Spleen (tissue), 11 donors: ENCODE measurements at regions not wholly inside any gene's neighbourhood (a gene's known extent, or its start where the extent isn't known, plus 50 kb on each side); places are given as distances from the start of the nearest gene placed in this dataset.

ENCODE experiments used
- DNase-seq: peaks from one replicate; pipeline ENCODE4 v3.0.0-alpha.2; 2020
- H3K27ac ChIP-seq, 8 donors: fragments of 200-600 bp; sonication (generic) in 7 of 8; 1 replicate in 4 of 8; 2 replicates in 4 of 8; pipeline versions ENCODE4 v1.5.0 to v1.8.0; 2016 to 2021; ENCODE audit warnings: inconsistent platforms in 4 of 8, mild to moderate bottlenecking in 4 of 8, moderate library complexity in 1 of 8
- H3K27me3 ChIP-seq, 7 donors: fragments of 200-600 bp; sonication (generic) in 6 of 7; replicated peaks in 1 of 7; 1 replicate in 4 of 7; 2 replicates in 3 of 7; pipeline versions ENCODE4 v1.5.0 to v1.8.0; 2016 to 2021; ENCODE audit warnings: inconsistent platforms in 3 of 7, mild to moderate bottlenecking in 1 of 7
- H3K36me3 ChIP-seq, 6 donors: fragments of 200-600 bp; sonication (generic) in 5 of 6; 1 replicate in 4 of 6; 2 replicates in 2 of 6; pipeline versions ENCODE4 v1.5.0 to v1.8.0; 2016 to 2021; ENCODE audit warnings: inconsistent platforms in 2 of 6
- H3K4me1 ChIP-seq, 6 donors: fragments of 200-600 bp; sonication (generic) in 5 of 6; 1 replicate in 3 of 6; 2 replicates in 3 of 6; pipeline versions ENCODE4 v1.5.0 to v1.8.0; 2016 to 2021; ENCODE audit warnings: inconsistent platforms in 3 of 6
- H3K4me3 ChIP-seq, 8 donors: fragments of 200-600 bp; sonication (generic) in 7 of 8; 1 replicate in 4 of 8; 2 replicates in 4 of 8; pipeline versions ENCODE4 v1.5.0 to v1.8.0; 2016 to 2021; ENCODE audit warnings: inconsistent platforms in 4 of 8, mild to moderate bottlenecking in 4 of 8, moderate library complexity in 2 of 8
- H3K9me3 ChIP-seq, 8 donors: fragments of 200-600 bp; sonication (generic) in 7 of 8; 1 replicate in 4 of 8; 2 replicates in 4 of 8; pipeline versions ENCODE4 v1.5.0 to v1.8.0; 2016 to 2021; ENCODE audit warnings: inconsistent platforms in 4 of 8
- POLR2A ChIP-seq, 3 donors: fragments of 450-650 bp; IDR thresholded peaks; one replicate each; pipeline ENCODE4 v1.5.1; 2017; ENCODE audit warnings: antibody characterized with exemption in 3 of 3, mild to moderate bottlenecking in 1 of 3
- POLR2AphosphoS5 ChIP-seq, 3 donors: sonication (generic); formaldehyde crosslinking; IDR thresholded peaks; one replicate each; pipeline ENCODE4 v1.5.1; 2017; ENCODE audit warnings: antibody characterized with exemption in 3 of 3
- WGBS, 5 donors: extraction: QIAGEN DNeasy Blood & Tissue Kit in 3 of 5; methylation state at CpG; one replicate each; pipeline versions ENCODE4 v1.1.5 to v1.1.7; 2013 to 2018; 5-methylcytosine and 5-hydroxymethylcytosine counted together
- intact Hi-C: fragments of 100-400 bp; cut with DNase I; formaldehyde crosslinking; loops from one replicate; pipeline ENCODE4 v1.15.0; 2023; ENCODE audit warnings: low total_unique reads
- TF ChIP-seq, protein P1 (sequence below), 11 experiments: fragments of 200-600 bp in 7 of 11; fragments of 450-650 bp in 4 of 11; sonication (generic) in 4 of 11; IDR thresholded peaks in 8 of 11; conservative IDR thresholded peaks in 3 of 11; 1 replicate in 7 of 11; 2 replicates in 4 of 11; pipeline versions ENCODE4 v1.4.0 to v1.8.0; 2016 to 2021; ENCODE audit warnings: antibody characterized with exemption in 11 of 11, inconsistent platforms in 4 of 11, mild to moderate bottlenecking in 1 of 11
- donor health status: healthy with polysubstance abuse.
- donor health status: DM: no; HTN: no; CAD: no; lungs with moderate emphysema.
- donor health status: DM: no; HTN: no; CAD: no.
- donor health status: Bipolar disorder and iron deficiency.
- donor health status: healthy.
- donor health status: DM: no; HTN: no; CAD: no.
- donor health status: DM: yes; HTN: yes; CAD: no.

DNA sequence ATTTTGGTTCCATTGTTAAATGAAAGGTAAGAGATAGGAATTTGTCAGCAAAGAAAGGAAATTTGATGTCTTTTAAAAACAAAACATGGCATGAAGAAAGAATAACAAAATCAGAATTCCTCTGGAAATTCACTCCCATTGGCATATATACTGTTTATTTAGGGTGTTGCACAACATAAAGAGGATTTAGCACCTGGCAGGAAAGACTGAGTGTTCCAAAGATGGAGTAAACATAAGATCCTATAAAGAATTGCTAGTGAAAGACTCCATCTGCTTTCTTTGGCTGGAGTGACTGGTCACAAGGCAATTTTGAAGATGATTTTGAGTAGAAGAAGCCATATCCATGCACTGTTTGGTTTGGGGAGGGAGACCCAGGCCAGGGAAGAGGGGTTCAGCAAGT is 62.4 kb downstream of the CD24 start:
- Histone ChIP-seq H3K36me3 (no peaks in the 10 kb centered on the region), H3K27ac (no peak overlapping the region), H3K4me3 (no peak overlapping the region), H3K9me3 (peaks cover 0 to 9% (median 0%) of the 10 kb centered on the region in 8 donors), H3K4me1 (no peaks in the 10 kb centered on the region), H3K27me3 (no peaks in the 10 kb centered on the region)
- DNase-seq: no peak
- intact Hi-C loops: no loop called here
- TF ChIP-seq POLR2AphosphoS5 (IDR thresholded peaks at IDR 0.05): no peak
- no peak for TF ChIP-seq POLR2A (IDR thresholded peaks at IDR 0.05)
- TF ChIP-seq, protein P1, sequence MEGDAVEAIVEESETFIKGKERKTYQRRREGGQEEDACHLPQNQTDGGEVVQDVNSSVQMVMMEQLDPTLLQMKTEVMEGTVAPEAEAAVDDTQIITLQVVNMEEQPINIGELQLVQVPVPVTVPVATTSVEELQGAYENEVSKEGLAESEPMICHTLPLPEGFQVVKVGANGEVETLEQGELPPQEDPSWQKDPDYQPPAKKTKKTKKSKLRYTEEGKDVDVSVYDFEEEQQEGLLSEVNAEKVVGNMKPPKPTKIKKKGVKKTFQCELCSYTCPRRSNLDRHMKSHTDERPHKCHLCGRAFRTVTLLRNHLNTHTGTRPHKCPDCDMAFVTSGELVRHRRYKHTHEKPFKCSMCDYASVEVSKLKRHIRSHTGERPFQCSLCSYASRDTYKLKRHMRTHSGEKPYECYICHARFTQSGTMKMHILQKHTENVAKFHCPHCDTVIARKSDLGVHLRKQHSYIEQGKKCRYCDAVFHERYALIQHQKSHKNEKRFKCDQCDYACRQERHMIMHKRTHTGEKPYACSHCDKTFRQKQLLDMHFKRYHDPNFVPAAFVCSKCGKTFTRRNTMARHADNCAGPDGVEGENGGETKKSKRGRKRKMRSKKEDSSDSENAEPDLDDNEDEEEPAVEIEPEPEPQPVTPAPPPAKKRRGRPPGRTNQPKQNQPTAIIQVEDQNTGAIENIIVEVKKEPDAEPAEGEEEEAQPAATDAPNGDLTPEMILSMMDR (IDR thresholded peaks at IDR 0.05 in 8 of 11, conservative IDR thresholded peaks at IDR 0.05 in 3 of 11): no peak

DNA sequence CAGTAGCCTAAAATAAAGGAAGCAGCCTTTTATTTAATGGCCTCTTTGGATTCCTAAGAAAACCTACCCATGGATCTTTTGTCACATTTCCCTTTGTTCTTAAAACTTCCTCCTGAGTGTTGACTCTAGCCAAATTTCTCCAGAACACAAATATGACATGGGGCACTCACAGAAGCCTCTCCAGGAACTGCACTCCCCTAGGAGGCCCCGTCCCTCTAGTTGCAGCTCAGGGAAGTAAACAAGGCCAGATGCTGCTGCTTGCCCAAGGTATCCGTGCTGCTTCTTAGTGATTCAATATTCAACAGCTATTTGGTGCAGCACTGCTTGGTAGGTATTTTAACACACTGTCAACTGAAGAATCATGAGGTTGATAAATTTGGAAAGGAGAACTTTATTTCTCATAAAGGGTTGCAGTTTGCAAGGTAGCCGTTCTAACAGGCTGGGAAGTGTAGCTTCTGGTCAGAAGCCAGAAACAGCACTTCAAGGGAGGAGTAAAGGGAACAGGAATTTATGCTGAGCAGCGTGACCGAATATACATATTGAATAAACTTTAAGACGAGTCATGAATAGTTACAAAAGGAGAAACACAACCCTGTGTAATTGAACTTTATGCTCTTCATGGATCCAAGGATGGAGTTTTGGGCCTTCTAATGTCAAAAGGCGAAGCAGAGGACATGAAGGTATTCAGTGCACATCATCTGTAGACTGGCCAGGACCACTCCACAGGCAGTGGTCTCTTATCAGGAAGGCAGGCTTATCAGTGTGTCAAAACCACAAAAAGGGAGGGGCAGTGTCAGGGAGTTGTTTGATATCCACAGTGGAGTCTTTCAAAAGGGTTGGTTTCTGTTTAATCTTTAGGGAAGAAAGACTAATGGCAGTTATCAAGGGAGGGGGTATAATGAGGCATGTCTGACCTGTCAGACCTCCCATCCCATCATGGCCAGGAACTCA is 63.3 kb downstream of the CD24 start:
- DNase-seq: no peak
- H3K36me3 ChIP-seq: no peaks in the 10 kb centered on the region
- H3K9me3 ChIP-seq: peaks cover 0 to 9% (median 0%) of the 10 kb centered on the region in 8 donors
- no peaks in the 10 kb centered on the region for H3K27me3 ChIP-seq
- H3K4me1 ChIP-seq: no peaks in the 10 kb centered on the region
- WGBS, 5 donors: 72 to 78% (median 75%) methylated on average over 7 of the region's 7 CpGs
- H3K27ac ChIP-seq: peak overlapping the region in 1 of 8 donors; percentile 11
- no peak overlapping the region for H3K4me3 ChIP-seq
- intact Hi-C loops: no loop called here
- TF ChIP-seq POLR2A (IDR thresholded peaks at IDR 0.05) (no peak), POLR2AphosphoS5 (IDR thresholded peaks at IDR 0.05) (no peak)
- TF ChIP-seq, protein P1 (IDR thresholded peaks at IDR 0.05 in 8 of 11, conservative IDR thresholded peaks at IDR 0.05 in 3 of 11): no peak

DNA sequence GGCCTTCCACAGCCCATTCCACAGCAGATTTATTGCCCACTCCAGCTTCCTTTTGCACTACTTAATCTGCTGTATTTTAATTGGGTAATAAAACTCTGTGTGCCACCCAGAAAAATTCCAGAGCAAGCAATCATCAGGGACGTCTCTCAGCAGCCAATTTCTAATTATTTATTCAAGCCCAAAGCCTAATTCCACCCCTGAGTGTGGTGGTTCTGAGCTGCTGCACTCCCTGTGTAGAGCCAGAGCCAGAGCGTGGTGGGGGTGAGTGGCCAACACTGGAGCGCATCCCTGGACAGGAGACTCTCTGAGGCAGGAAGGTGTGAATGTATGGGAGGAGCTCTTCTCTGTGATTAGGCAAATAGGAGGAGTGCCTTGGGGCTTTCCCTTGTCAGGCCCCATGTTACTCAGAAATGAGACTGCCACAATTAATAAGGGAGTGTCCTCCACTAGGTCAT is 66.1 kb downstream of the CD24 start:
- 52 to 74% (median 57%) methylated on average over 3 of the region's 3 CpGs for WGBS, 5 donors
- DNase-seq: no peak
- Histone ChIP-seq H3K27me3 (no peaks in the 10 kb centered on the region), H3K36me3 (no peaks in the 10 kb centered on the region), H3K9me3 (peaks cover 0 to 3% (median 0%) of the 10 kb centered on the region in 8 donors), H3K4me3 (no peak overlapping the region), H3K4me1 (no peaks in the 10 kb centered on the region), H3K27ac (no peak overlapping the region)
- TF ChIP-seq, protein P1 (IDR thresholded peaks at IDR 0.05 in 8 of 11, conservative IDR thresholded peaks at IDR 0.05 in 3 of 11): no peak
- no peak for TF ChIP-seq POLR2AphosphoS5 (IDR thresholded peaks at IDR 0.05)
- no peak for TF ChIP-seq POLR2A (IDR thresholded peaks at IDR 0.05)
- intact Hi-C loops: no loop called here

DNA sequence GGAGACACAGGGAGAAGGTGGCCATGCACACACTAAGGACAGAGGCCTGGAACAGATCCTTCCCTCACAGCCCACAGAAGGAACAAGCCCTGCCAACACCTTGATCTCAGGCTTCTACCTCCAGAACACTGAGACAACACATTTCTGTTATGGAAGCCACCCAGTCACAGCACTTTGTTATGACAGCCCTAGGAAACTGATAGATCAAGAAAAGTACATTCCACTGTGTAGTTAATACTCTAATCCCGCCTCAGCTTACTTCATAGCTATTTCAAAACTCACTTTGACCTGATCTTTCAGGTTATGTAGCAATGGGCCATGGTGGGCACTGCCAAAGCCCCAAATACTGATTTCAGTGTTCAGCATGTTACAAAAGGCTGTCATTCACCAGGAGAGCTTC is 66.8 kb downstream of the CD24 start:
- peaks cover 0 to 10% (median 0%) of the 10 kb centered on the region in 8 donors for H3K9me3 ChIP-seq
- H3K36me3 ChIP-seq: no peaks in the 10 kb centered on the region
- TF ChIP-seq, protein P1 (IDR thresholded peaks at IDR 0.05 in 8 of 11, conservative IDR thresholded peaks at IDR 0.05 in 3 of 11): no peak
- TF ChIP-seq POLR2A (IDR thresholded peaks at IDR 0.05) (no peak), POLR2AphosphoS5 (IDR thresholded peaks at IDR 0.05) (no peak)
- WGBS, 5 donors: 48 to 76% (median 73%) methylated on average over 1 of the region's 1 CpG
- no peak overlapping the region for H3K4me3 ChIP-seq
- H3K27me3 ChIP-seq: no peaks in the 10 kb centered on the region
- DNase-seq: no peak
- intact Hi-C loops: no loop called here
- H3K4me1 ChIP-seq: no peaks in the 10 kb centered on the region
- H3K27ac ChIP-seq: no peak overlapping the region
